MM.1S (cell line): ENCODE measurements at regions not wholly inside any gene's neighbourhood (a gene's known extent, or its start where the extent isn't known, plus 50 kb on each side); places are given as distances from the start of the nearest gene placed in this dataset.

ENCODE experiments used
- EZH2 ChIP-seq: fragments of 300-600 bp; sonication (generic); optimal IDR thresholded peaks from 2 replicates; pipeline ENCODE3; 2017; ENCODE audit warnings: low read depth, mild to moderate bottlenecking, antibody characterized with exemption, low read length, mixed read lengths
- EZH2phosphoT487 ChIP-seq: fragments of 300-600 bp; sonication (generic); IDR thresholded peaks from 2 replicates; pipeline ENCODE4 v1.6.1; 2018; ENCODE audit warnings: antibody characterized with exemption, low read length
- TF ChIP-seq, protein P1 (sequence below): fragments of 300-600 bp; sonication (generic); IDR thresholded peaks from 2 replicates; pipeline ENCODE4 v1.5.1; 2016; ENCODE audit warnings: antibody characterized with exemption, low read length, mixed read lengths

DNA sequence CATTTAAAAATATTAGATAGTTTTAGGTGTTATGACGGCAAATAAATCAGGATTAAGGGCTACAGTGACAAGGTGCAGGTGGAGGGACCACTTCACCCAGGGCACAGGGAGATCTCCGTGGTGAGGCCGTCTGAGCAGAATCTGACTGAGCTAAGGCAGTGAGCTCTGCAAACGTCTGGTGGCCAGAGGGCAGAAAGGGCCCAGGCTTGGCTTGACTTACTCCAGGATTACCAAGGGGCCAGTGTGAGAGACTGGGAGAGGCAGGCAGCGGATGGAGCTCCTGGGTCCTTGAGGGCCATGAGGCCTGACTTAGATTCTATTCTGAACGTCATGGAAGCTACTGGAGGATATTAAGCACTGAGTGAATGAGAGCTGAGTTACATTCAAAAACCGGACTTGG is 125.9 kb upstream of the B3GAT1 start:
- TF ChIP-seq, protein P1, sequence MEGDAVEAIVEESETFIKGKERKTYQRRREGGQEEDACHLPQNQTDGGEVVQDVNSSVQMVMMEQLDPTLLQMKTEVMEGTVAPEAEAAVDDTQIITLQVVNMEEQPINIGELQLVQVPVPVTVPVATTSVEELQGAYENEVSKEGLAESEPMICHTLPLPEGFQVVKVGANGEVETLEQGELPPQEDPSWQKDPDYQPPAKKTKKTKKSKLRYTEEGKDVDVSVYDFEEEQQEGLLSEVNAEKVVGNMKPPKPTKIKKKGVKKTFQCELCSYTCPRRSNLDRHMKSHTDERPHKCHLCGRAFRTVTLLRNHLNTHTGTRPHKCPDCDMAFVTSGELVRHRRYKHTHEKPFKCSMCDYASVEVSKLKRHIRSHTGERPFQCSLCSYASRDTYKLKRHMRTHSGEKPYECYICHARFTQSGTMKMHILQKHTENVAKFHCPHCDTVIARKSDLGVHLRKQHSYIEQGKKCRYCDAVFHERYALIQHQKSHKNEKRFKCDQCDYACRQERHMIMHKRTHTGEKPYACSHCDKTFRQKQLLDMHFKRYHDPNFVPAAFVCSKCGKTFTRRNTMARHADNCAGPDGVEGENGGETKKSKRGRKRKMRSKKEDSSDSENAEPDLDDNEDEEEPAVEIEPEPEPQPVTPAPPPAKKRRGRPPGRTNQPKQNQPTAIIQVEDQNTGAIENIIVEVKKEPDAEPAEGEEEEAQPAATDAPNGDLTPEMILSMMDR, result no peak
- TF ChIP-seq EZH2 (no peak), EZH2phosphoT487 (no peak)
